ENCODE measurements at regions not wholly inside any gene's neighbourhood (a gene's known extent, or its start where the extent isn't known, plus 50 kb on each side); places are given as distances from the start of the nearest gene placed in this dataset.

DNA sequence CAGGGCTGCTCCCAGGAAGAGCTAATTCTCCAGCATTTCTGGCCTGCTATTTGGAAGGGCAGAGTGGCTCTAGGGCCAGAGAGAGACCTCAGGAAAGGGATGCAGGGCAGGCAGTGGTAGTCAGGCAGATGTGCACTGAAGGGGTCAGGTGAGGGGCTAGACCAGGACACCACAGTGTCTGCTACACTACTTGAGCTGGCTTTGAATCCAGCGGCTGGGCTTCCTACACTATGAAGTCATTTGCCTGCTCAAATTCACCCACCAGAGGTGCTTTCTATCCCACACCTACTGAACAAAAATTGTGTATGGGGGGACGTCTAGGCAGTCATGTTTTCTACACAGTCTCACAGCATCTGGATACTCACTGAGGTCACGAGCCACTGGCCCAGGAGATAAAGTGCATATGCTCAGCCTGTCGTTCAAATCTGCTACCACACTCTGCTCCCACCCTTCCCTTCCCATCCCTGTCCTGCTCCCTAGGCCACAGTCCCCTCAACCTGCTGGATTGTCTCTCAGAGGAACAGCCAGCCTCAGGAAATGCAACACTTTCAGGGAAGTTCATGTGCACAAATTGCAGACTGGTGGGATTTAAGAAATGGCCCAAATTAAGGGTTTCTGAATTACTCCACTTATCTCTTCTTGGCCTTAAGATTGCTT lies 49.9 kb upstream of the SLC6A11 start:
- no peak for DNase-seq

Measured in inflammatory macrophage treated with lipopolysaccharide for 1 hour (primary cell).